NCI-H1417 (cell line): ENCODE measurements at regions not wholly inside any gene's neighbourhood (a gene's known extent, or its start where the extent isn't known, plus 50 kb on each side); places are given as distances from the start of the nearest gene placed in this dataset.
"Not testable (repeated sequence)": the region's sequence is repeated elsewhere in the genome, so short reads cannot be mapped to it uniquely, and the experiment has no call there.

Source experiments
- DNase-seq, 3 experiments: peaks; one replicate each; lab custom pipeline; 2025; lab: John Stamatoyannopoulos, UW

- no peak for DNase-seq
Observed at GRCh38 chr2:142572346-142573132, 304.9 kb upstream of the KYNU start.

DNA sequence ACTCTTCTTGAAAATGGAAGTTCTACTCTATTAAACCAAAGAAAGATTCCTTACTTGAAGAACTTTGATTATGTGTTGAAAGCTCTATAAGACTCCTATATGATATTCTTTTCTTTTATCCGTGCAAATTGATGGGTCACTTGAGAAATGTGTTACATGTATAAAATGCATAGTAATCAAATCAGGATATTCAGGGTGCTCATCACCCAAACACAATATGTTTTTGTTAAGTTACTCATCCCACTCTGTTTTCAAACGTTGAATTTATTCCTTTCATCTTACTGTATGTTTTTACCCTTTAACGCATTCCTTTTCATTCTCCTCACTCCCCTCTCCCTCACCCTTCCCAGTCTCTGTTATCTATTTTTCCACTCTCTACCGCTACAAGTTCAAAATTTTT lies 305.5 kb upstream of the KYNU start:
- DNase-seq, result no peak

- DNase-seq, result no peak
Observed at GRCh38 chr2:142562900-142563299, 314.6 kb upstream of the KYNU start.

DNA sequence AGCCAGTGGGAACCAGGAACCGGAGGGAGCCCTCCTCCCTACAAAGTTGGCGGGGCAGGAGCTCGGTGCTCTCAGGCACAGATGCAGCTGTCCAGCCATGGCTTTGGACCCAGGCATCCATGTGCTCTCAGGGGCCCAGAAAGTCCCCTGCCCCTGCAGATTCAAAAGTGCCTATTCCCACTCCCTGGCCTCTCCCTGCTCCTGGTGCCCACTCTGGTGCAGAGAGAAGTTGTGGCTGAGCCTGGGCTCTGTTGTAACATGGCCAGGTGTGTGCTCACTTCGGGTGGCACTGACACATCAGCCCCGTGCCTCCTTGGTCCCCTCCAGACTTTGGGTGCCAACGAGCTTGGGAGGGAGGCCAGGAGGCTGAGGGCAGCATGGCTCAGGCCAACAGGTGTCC lies 315.8 kb upstream of the KYNU start:
- DNase-seq, result peak in 1 of 3 experiments; percentile 0

GRCh38 chr2:142557391-142557790 lies 320.1 kb upstream of the KYNU start:
- DNase-seq, result peak in 1 of 3 experiments; percentile 5

DNA sequence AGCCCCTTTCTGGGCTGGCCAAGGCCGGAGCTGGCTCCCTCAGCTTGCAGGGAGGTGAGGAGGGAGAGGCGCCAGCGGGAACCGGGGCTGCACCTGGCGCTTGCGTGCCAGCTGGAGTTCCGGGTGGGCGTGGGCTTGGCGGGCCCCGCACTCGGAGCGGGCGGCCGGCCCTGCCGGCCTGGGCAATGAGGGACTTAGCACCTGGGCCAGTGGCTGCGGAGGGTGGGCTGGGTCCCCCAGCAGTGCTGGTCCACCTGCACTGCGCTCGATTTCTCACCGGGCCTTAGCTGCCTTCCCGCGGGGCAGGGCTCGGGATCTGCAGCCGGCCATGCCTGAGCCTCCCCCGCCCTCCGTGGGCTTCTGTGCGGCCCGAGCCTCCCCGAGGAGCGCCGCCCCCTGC lies 331.5 kb upstream of the KYNU start:
- not testable (repeated sequence) for DNase-seq

- no peak for DNase-seq
Observed at GRCh38 chr2:142545036-142545435, 332.4 kb upstream of the KYNU start.

DNA sequence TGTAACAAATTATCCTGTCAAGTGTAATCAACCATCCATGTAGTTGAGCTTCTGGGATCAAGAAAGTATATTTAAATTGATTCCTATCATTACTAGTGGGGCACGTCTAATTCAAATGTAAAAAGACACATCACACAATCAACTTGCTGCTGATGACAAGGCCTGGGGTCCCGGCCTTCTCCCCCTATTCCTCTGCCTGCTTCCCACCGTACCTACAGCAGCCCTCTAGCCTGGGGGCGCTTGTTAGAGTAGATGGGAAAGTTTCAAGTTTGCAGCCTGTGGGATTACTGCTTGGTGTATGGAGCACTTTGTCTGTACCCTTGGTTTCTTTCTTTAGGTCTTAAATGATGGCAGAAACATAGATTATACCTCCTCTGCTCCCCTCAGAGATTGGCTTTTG lies 333.3 kb upstream of the KYNU start:
- DNase-seq, result no peak

DNA sequence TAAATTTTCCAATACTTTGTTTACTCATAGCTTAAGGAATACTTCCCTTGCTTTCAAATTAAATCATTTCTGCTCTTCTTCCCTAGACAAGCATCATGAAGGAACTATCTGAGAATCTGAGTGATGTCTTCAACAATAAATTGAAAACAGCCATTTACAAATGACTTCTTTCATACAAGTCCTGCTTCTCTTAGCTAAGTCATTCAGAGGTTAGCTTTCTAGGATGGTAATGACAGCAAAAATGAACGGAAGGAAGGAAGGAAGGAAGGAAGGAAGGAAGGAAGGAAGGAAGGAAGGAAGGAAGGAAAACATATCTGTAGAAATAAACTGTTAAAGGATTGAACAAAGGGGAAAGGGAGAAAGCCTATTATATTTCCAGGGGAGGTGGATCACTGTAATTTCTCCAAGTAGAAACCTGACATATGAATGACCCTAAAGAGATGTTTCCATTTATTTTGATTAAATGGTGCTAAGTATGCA lies 335.0 kb upstream of the KYNU start:
- DNase-seq, result no peak

GRCh38 chr2:142536966-142537365 lies 340.5 kb upstream of the KYNU start:
- DNase-seq, result no peak

DNA sequence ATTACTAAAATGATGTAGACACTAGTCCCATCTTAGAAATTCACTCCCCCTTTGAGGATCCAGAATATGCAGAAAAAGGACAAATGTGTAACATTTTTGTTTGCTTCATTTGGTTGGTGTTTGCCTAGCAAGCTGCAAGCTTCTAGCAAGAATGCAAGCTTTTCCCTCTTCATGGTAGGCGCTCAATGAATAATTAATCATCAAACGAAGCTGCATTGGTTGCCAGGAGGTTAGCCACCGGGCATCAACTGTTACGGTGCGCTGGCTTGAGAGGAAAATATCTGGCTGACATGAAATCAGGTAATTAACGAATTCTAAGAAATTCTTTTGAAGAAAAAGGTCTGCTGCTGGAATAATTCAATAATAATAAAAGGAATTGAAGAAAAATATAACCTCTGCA lies 341.0 kb upstream of the KYNU start:
- no peak for DNase-seq

DNA sequence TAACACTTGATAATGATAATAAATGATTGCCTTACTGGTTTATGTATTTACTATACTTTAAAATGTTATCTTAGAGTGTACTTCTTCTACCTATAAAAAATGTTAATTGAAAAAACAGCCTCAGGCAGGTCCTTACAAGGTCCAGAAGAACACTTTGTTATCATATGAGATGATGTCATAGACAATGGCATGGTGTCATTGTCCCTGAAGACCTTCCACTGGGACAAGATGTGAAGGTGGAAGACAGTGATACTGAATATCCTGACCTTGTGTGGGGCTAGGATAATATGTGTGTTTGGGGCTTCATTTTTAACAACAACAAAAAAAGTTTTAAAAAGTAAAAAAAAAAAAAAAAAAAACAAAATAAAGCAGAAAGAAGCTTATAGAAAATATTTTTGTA lies 342.2 kb upstream of the KYNU start:
- no peak for DNase-seq

GRCh38 chr2:142533177-142533576 lies 344.3 kb upstream of the KYNU start:
- DNase-seq, result no peak

GRCh38 chr2:142531377-142531776 lies 346.1 kb upstream of the KYNU start:
- no peak for DNase-seq

GRCh38 chr2:142525720-142526119 lies 351.7 kb upstream of the KYNU start:
- DNase-seq, result no peak

DNA sequence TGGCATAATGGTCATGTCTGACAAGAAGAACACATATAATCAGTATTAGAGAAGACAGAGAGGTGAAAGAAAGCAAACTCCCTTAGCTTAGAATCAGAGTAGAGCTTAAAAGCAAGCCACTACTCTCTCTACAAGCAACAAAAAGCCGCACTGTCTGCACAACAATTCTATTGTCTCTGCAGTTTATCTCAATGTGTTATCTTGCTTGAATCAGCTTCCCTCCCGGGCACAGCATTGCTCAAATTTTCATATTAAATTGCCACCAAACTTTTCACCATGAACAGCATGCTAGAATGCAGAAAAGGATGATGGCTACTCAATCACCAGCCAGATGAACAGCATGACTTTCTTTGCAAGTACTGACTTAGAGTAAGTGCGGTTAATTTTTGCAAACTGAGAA lies 356.0 kb upstream of the KYNU start:
- DNase-seq, result no peak

GRCh38 chr2:142515493-142515892 lies 362.0 kb upstream of the KYNU start:
- DNase-seq, result no peak

DNA sequence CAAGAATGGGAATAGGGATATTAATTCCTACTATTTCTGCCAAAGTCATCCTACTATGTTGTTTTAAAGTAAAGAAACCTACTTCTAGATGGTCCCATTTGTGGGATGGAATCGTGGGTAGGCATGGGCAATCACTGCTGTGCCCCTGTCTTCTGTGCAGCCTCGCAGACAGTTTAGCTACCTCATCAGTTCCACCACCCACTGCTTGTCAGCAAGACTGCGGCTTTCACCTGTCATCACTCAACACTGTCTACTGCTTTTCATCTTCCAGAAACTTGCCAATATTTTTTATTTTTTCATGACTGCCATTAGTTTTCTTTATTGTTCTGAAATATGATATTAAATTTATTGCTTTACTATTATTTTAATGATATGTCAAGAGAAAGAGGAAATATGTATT lies 368.1 kb upstream of the KYNU start:
- DNase-seq, result peak in 1 of 3 experiments; percentile 33

- no peak for DNase-seq
Observed at GRCh38 chr2:142504754-142505153, 372.7 kb upstream of the KYNU start.

DNA sequence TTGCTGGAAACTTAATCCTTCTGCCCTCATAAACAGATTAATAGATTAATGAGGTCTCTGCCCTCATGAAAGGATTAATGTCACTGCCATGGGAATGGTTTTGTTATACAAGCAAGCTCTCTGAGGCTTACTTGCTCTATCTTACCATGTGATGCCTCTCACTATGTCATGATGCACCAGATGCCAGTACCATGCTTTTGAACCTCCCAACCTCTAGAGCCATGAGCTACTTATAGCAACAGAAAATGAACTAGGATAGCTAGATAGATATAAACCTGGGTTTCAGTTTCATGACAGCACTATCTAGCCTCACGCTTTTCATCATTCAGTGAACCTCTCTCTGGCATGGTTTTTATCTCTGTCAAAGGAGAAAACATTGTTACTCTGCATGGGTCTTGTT lies 371.6 kb upstream of the LRP1B start:
- DNase-seq, result no peak

GRCh38 chr2:142495141-142495540 lies 364.3 kb upstream of the LRP1B start:
- peak in 1 of 3 experiments; percentile 15 for DNase-seq

DNA sequence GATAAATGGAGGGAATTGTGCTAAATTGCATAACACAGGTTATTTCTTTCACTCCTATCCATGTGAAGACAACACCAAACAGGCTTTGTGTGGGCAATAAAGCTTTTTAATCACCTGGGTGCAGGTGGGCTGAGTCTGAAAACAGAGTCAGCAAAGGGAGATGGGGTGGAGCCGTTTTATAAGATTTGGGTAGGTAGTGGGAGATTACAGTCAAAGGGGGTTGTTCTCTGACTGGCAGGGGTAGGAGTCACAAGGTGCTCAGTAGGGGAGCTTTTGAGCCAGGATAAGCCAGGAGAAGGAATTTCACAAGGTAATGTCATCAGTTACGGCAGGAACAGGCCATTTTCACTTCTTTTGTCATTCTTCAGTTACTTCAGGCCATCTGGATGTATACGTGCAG lies 358.8 kb upstream of the LRP1B start:
- DNase-seq, result not testable (repeated sequence)

GRCh38 chr2:142484111-142484510 lies 353.3 kb upstream of the LRP1B start:
- no peak for DNase-seq

DNA sequence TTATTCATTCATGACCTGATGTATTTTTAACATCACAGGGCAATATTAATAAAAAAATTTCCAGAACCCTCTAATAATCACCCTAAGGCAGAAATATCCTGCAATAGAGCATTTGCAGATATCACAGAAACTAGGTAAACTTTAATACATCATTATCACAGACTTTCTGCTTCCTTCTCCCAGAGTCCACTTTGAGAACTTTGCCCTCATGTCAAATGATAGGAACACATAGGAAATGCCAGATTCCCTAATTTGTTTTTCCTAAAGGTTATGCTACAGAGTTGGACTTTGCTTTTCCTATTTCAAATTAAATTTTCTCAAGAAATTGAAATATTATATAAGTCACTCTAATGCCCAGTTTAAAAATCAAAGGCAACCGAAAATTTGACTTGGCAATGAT lies 352.8 kb upstream of the LRP1B start:
- DNase-seq, result no peak
